B cell (primary cell): ENCODE measurements at regions not wholly inside any gene's neighbourhood (a gene's known extent, or its start where the extent isn't known, plus 50 kb on each side); places are given as distances from the start of the nearest gene placed in this dataset.

Experiments
- ATAC-seq: fragments of 200-7000 bp; cut with Tn5 transposase; one replicate; pipeline ENCODE4 v1.10.0; 2021; ENCODE audit warnings: low read depth, mild to moderate bottlenecking, moderate number of reproducible peaks, moderate library complexity
- CTCF ChIA-PET: fragments of 350-600 bp; sonication (Branson Sonifier 250); formaldehyde crosslinking; loops from one replicate; lab custom pipeline; 2021; ENCODE audit warnings: antibody characterized with exemption, inconsistent platforms; lab: Charles Lee
- POLR2A ChIA-PET: fragments of 350-600 bp; sonication (Branson Sonifier 250); formaldehyde crosslinking; loops from one replicate; lab custom pipeline; 2021; ENCODE audit warnings: antibody characterized with exemption; lab: Charles Lee
- DNase-seq: peaks from one replicate; pipeline ENCODE4 v3.0.0; 2013
- H2AFZ ChIP-seq: 2 replicates; pipeline ENCODE4 v1.6.1; 2012; ENCODE audit warnings: mild to moderate bottlenecking, low read depth, low read length; ENCODE audit not compliant: insufficient read depth, poor library complexity, severe bottlenecking
- H3K27ac ChIP-seq, 2 donors: 1 replicate in 1 of 2; 2 replicates in 1 of 2; pipeline ENCODE4 v1.5.1; 2012 to 2013; ENCODE audit warnings: low read length in 2 of 2, mild to moderate bottlenecking in 2 of 2, moderate library complexity in 1 of 2
- H3K27me3 ChIP-seq, 4 experiments: fragments of 200-600 bp in 1 of 4; sonication (generic) in 1 of 4; replicated peaks in 1 of 4; 1 replicate in 2 of 4; 2 replicates in 2 of 4; pipeline versions ENCODE4 v1.6.1 to v1.7.0; 2013 to 2016; ENCODE audit warnings: low read length in 3 of 4, mild to moderate bottlenecking in 2 of 4, mixed read lengths in 1 of 4, moderate library complexity in 1 of 4; ENCODE audit not compliant: insufficient read depth in 4 of 4, control insufficient read depth in 3 of 4; ENCODE audit errors: control extremely low read depth in 1 of 4
- H3K36me3 ChIP-seq, 2 experiments: replicated peaks in 1 of 2; 1 replicate in 1 of 2; 2 replicates in 1 of 2; pipeline versions ENCODE4 v1.6.1 to v1.7.1; 2013; ENCODE audit warnings: low read length in 1 of 2; ENCODE audit not compliant: insufficient read depth in 2 of 2, control insufficient read depth in 1 of 2; ENCODE audit errors: control extremely low read depth in 1 of 2, extremely low read depth in 1 of 2
- H3K4me1 ChIP-seq, 2 donors: fragments of 200-600 bp in 1 of 2; sonication (generic) in 1 of 2; 1 replicate in 1 of 2; 2 replicates in 1 of 2; pipeline versions ENCODE4 v1.5.1 to v1.6.1; 2013 to 2017; ENCODE audit warnings: low read length in 2 of 2; ENCODE audit not compliant: control insufficient read depth in 2 of 2, insufficient read depth in 2 of 2
- H3K4me2 ChIP-seq: replicated peaks from 2 replicates; pipeline ENCODE3; 2012; ENCODE audit warnings: mild to moderate bottlenecking, low read depth, low read length; ENCODE audit not compliant: poor library complexity, severe bottlenecking
- H3K4me3 ChIP-seq, 5 experiments: fragments of 200-600 bp in 1 of 5; sonication (generic) in 1 of 5; 1 replicate in 3 of 5; 2 replicates in 2 of 5; pipeline versions ENCODE4 v1.5.1 to v1.7.0; 2011 to 2016; ENCODE audit warnings: low read length in 4 of 5, mild to moderate bottlenecking in 4 of 5, low read depth in 2 of 5, control low read depth in 1 of 5, moderate library complexity in 1 of 5; ENCODE audit not compliant: insufficient read depth in 1 of 5; ENCODE audit errors: control extremely low read depth in 1 of 5, extremely low read depth in 1 of 5
- H3K79me2 ChIP-seq: fragments of 200-600 bp; sonication (generic); one replicate; pipeline ENCODE4 v1.6.0; 2016; ENCODE audit warnings: low read length; ENCODE audit not compliant: control insufficient read depth, insufficient read depth
- H3K9ac ChIP-seq: fragments of 200-600 bp; sonication (generic); 2 replicates; pipeline ENCODE4 v1.6.1; 2017; ENCODE audit warnings: mild to moderate bottlenecking, low read length, moderate library complexity
- H3K9me3 ChIP-seq, 3 donors: one replicate each; pipeline versions ENCODE4 v1.6.1 to v1.7.1; 2013; ENCODE audit warnings: low read length in 2 of 3; ENCODE audit not compliant: control insufficient read depth in 2 of 3, insufficient read depth in 1 of 3; ENCODE audit errors: control extremely low read depth in 1 of 3
- H4K20me1 ChIP-seq: 2 replicates; pipeline ENCODE4 v1.6.0; 2012; ENCODE audit warnings: mild to moderate bottlenecking, low read length; ENCODE audit not compliant: insufficient read depth, control insufficient read depth, poor library complexity, severe bottlenecking
- H3K27ac Mint-ChIP-seq: one replicate; pipeline ENCODE4 v1.8.0; 2021; ENCODE audit warnings: mixed read lengths
- H3K27me3 Mint-ChIP-seq: one replicate; pipeline ENCODE4 v1.8.0; 2021; ENCODE audit warnings: mixed read lengths
- H3K4me1 Mint-ChIP-seq: one replicate; pipeline ENCODE4 v1.8.0; 2021; ENCODE audit warnings: mixed read lengths
- H3K4me3 Mint-ChIP-seq: one replicate; pipeline ENCODE4 v1.8.0; 2021; ENCODE audit warnings: mixed read lengths
- H3K9me3 Mint-ChIP-seq: one replicate; pipeline ENCODE4 v1.8.0; 2022; ENCODE audit warnings: mixed read lengths; ENCODE audit not compliant: insufficient read depth
- CTCF ChIP-seq: fragments of 200-600 bp; IDR thresholded peaks from one replicate; pipeline ENCODE4 v1.8.0; 2022; ENCODE audit warnings: antibody characterized with exemption, mild to moderate bottlenecking
- EZH2 ChIP-seq: IDR thresholded peaks from 2 replicates; pipeline ENCODE4 v1.6.1; 2012; ENCODE audit warnings: borderline replicate concordance, low read depth, mild to moderate bottlenecking, moderate library complexity, low read length; ENCODE audit not compliant: insufficient read depth, poor library complexity, severe bottlenecking
- WGBS: methylation state at CpG from one replicate; pipeline ENCODE4 v1.1.5; 2013; ENCODE audit warnings: missing lambda C conversion rate; ENCODE audit not compliant: insufficient coverage; 5-methylcytosine and 5-hydroxymethylcytosine counted together
- intact Hi-C: fragments of 100-400 bp; cut with micrococcal nuclease; formaldehyde crosslinking; loops from one replicate; pipeline ENCODE4 v1.10.0; 2022

GRCh38 chr3:117181222-117181621 lies 471.6 kb downstream of the TUSC7 start:
- WGBS = no CpG with 5 or more reads among the region's 1 CpG
- H3K27me3 ChIP-seq = no peaks in the 10 kb centered on the region
- H2AFZ ChIP-seq = no peak overlapping the region
- DNase-seq = no peak
- no peaks in the 10 kb centered on the region for H3K9me3 ChIP-seq
- Mint-ChIP-seq H3K27ac (no peak overlapping the region), H3K27me3 (no peaks in the 10 kb centered on the region), H3K4me3 (no peak overlapping the region), H3K4me1 (no peaks in the 10 kb centered on the region), H3K9me3 (no peaks in the 10 kb centered on the region)
- no peak overlapping the region for H3K27ac ChIP-seq
- intact Hi-C loops = no loop called here
- no peaks in the 10 kb centered on the region for H3K79me2 ChIP-seq
- H3K9ac ChIP-seq = no peak overlapping the region
- ChIA-PET POLR2A (no interaction called here), CTCF (no interaction called here)
- no peaks in the 10 kb centered on the region for H4K20me1 ChIP-seq
- H3K4me2 ChIP-seq = no peak overlapping the region
- no peaks in the 10 kb centered on the region for H3K4me1 ChIP-seq
- H3K4me3 ChIP-seq = no peak overlapping the region
- no peak for TF ChIP-seq CTCF
- no peak for TF ChIP-seq EZH2
- no peaks in the 10 kb centered on the region for H3K36me3 ChIP-seq
- no peak for ATAC-seq

- DNase-seq = no peak
- no peak overlapping the region for H2AFZ ChIP-seq
- intact Hi-C loops = no loop called here
- Mint-ChIP-seq H3K27me3 (no peaks in the 10 kb centered on the region), H3K9me3 (no peaks in the 10 kb centered on the region), H3K4me3 (no peak overlapping the region), H3K27ac (no peak overlapping the region), H3K4me1 (no peaks in the 10 kb centered on the region)
- no peaks in the 10 kb centered on the region for H3K36me3 ChIP-seq
- WGBS = no CpG with 5 or more reads among the region's 4 CpGs
- POLR2A ChIA-PET = no interaction called here
- H3K4me1 ChIP-seq = no peaks in the 10 kb centered on the region
- no peak overlapping the region for H3K4me2 ChIP-seq
- H4K20me1 ChIP-seq = no peaks in the 10 kb centered on the region
- TF ChIP-seq CTCF (no peak), EZH2 (no peak)
- CTCF ChIA-PET = no interaction called here
- ATAC-seq = no peak
- H3K27me3 ChIP-seq = no peaks in the 10 kb centered on the region
- no peak overlapping the region for H3K4me3 ChIP-seq
- H3K9me3 ChIP-seq = no peaks in the 10 kb centered on the region
- H3K79me2 ChIP-seq = no peaks in the 10 kb centered on the region
- H3K27ac ChIP-seq = no peak overlapping the region
- no peak overlapping the region for H3K9ac ChIP-seq
Measured at GRCh38 chr3:117184574-117184973, 475.0 kb downstream of the TUSC7 start.
